Left lung (tissue), 4 donors: ENCODE measurements at regions not wholly inside any gene's neighbourhood (a gene's known extent, or its start where the extent isn't known, plus 50 kb on each side); places are given as distances from the start of the nearest gene placed in this dataset.

Experiments
- ATAC-seq: fragments of 200-7000 bp; cut with Tn5 transposase; one replicate; pipeline ENCODE4 v1.9.1; 2020; ENCODE audit warnings: moderate library complexity
- DNase-seq, 4 donors: peaks; one replicate each; pipeline ENCODE4 v3.0.0-alpha.2; 2013 to 2020
- H3K27ac ChIP-seq, 2 donors: fragments of 200-600 bp; sonication (generic) in 1 of 2; one replicate each; pipeline versions ENCODE4 v1.5.0 to v1.8.0; 2020 to 2021
- H3K27me3 ChIP-seq, 2 donors: fragments of 200-600 bp; sonication (generic) in 1 of 2; one replicate each; pipeline versions ENCODE4 v1.5.0 to v1.8.0; 2020 to 2021
- H3K36me3 ChIP-seq, 2 donors: fragments of 200-600 bp; sonication (generic) in 1 of 2; one replicate each; pipeline versions ENCODE4 v1.5.0 to v1.8.0; 2020 to 2021
- H3K4me1 ChIP-seq, 2 donors: fragments of 200-600 bp; one replicate each; pipeline ENCODE4 v1.8.0; 2021
- H3K4me3 ChIP-seq, 2 donors: fragments of 200-600 bp; sonication (generic) in 1 of 2; one replicate each; pipeline versions ENCODE4 v1.5.0 to v1.8.0; 2020 to 2021; ENCODE audit warnings: mild to moderate bottlenecking in 1 of 2
- H3K9me3 ChIP-seq, 2 donors: fragments of 200-600 bp; sonication (generic) in 1 of 2; one replicate each; pipeline versions ENCODE4 v1.5.0 to v1.8.0; 2020 to 2021
- CTCF ChIP-seq, 2 donors: fragments of 200-600 bp; sonication (generic) in 1 of 2; IDR thresholded peaks; one replicate each; pipeline versions ENCODE4 v1.5.0 to v1.8.0; 2021; ENCODE audit warnings: antibody characterized with exemption in 2 of 2
- intact Hi-C, 2 donors: fragments of 100-400 bp; cut with DNase I; formaldehyde crosslinking; loops; one replicate each; pipeline versions ENCODE4 v1.11.2 to v1.14.2; 2022
- donor health status: DM: no; HTN: yes; CAD: no.
- donor health status: DM: no; HTN: no; CAD: no.

GRCh38 chr20:16171180-16171579 lies 402.1 kb downstream of the KIF16B start:
- H3K27ac ChIP-seq = no peak overlapping the region
- no peaks in the 10 kb centered on the region for H3K4me1 ChIP-seq
- DNase-seq (no peak), ATAC-seq (no peak)
- intact Hi-C loops = no loop called here
- no peaks in the 10 kb centered on the region for H3K9me3 ChIP-seq
- no peak overlapping the region for H3K4me3 ChIP-seq
- H3K36me3 ChIP-seq = no peaks in the 10 kb centered on the region
- TF ChIP-seq CTCF (IDR thresholded peaks at IDR 0.05) = no peak
- no peaks in the 10 kb centered on the region for H3K27me3 ChIP-seq

GRCh38 chr20:16170406-16170971 lies 402.8 kb downstream of the KIF16B start:
- intact Hi-C loops = no loop called here
- ATAC-seq (no peak), DNase-seq (no peak)
- Histone ChIP-seq H3K36me3 (no peaks in the 10 kb centered on the region), H3K4me3 (no peak overlapping the region), H3K9me3 (no peaks in the 10 kb centered on the region), H3K27ac (no peak overlapping the region), H3K27me3 (no peaks in the 10 kb centered on the region), H3K4me1 (no peaks in the 10 kb centered on the region)
- no peak for TF ChIP-seq CTCF (IDR thresholded peaks at IDR 0.05)

GRCh38 chr20:16167423-16168130 lies 405.7 kb downstream of the KIF16B start:
- Histone ChIP-seq H3K27ac (no peak overlapping the region), H3K4me3 (no peak overlapping the region), H3K27me3 (no peaks in the 10 kb centered on the region), H3K4me1 (no peaks in the 10 kb centered on the region), H3K9me3 (peaks cover 0 to 3% of the 10 kb centered on the region in 2 donors), H3K36me3 (no peaks in the 10 kb centered on the region)
- ATAC-seq (no peak), DNase-seq (no peak)
- TF ChIP-seq CTCF (IDR thresholded peaks at IDR 0.05) = no peak
- intact Hi-C loops = no loop called here

- no peaks in the 10 kb centered on the region for H3K36me3 ChIP-seq
- no peak for ATAC-seq
- no peak overlapping the region for H3K4me3 ChIP-seq
- no peak overlapping the region for H3K27ac ChIP-seq
- no peaks in the 10 kb centered on the region for H3K27me3 ChIP-seq
- no peak for TF ChIP-seq CTCF (IDR thresholded peaks at IDR 0.05)
- intact Hi-C loops = no loop called here
- DNase-seq = no peak
- peaks cover 0 to 3% of the 10 kb centered on the region in 2 donors for H3K9me3 ChIP-seq
- no peaks in the 10 kb centered on the region for H3K4me1 ChIP-seq
Measured at GRCh38 chr20:16166737-16167136, 406.5 kb downstream of the KIF16B start.

GRCh38 chr20:16158976-16159286 lies 414.3 kb downstream of the KIF16B start:
- Histone ChIP-seq H3K36me3 (no peaks in the 10 kb centered on the region), H3K9me3 (peaks cover 0 to 10% of the 10 kb centered on the region in 2 donors), H3K27me3 (no peaks in the 10 kb centered on the region), H3K27ac (no peak overlapping the region), H3K4me1 (no peaks in the 10 kb centered on the region), H3K4me3 (no peak overlapping the region)
- TF ChIP-seq CTCF (IDR thresholded peaks at IDR 0.05) = no peak
- ATAC-seq = no peak
- no peak for DNase-seq
- intact Hi-C loops = no loop called here
